Pancreas (tissue), 10 donors: ENCODE measurements at regions not wholly inside any gene's neighbourhood (a gene's known extent, or its start where the extent isn't known, plus 50 kb on each side); places are given as distances from the start of the nearest gene placed in this dataset.

Experiments
- ATAC-seq, 4 donors: fragments of 200-7000 bp; cut with Tn5 transposase; one replicate each; pipeline versions ENCODE4 v1.8.0 to v1.9.1; 2020; ENCODE audit warnings: mild to moderate bottlenecking in 4 of 4, moderate library complexity in 4 of 4
- DNase-seq, 6 donors: peaks; one replicate each; pipeline ENCODE4 v3.0.0-alpha.2; 2020
- FAIRE-seq: peaks from 2 replicates; lab custom pipeline; 2012; peaks lifted over from hg19 to GRCh38; lab: Jason Lieb, UNC
- H3K27ac ChIP-seq, 4 donors: fragments of 200-600 bp; sonication (generic); 1 replicate in 3 of 4; 2 replicates in 1 of 4; pipeline versions ENCODE4 v1.5.0 to v1.8.0; 2020
- H3K27me3 ChIP-seq, 4 donors: fragments of 200-600 bp; one replicate each; pipeline ENCODE4 v1.8.0; 2021
- H3K36me3 ChIP-seq, 3 donors: fragments of 200-600 bp; sonication (generic) in 1 of 3; one replicate each; pipeline versions ENCODE4 v1.5.0 to v1.8.0; 2020 to 2021
- H3K4me1 ChIP-seq, 3 donors: fragments of 200-600 bp; one replicate each; pipeline ENCODE4 v1.8.0; 2021
- H3K4me3 ChIP-seq, 4 donors: fragments of 200-600 bp; sonication (generic) in 2 of 4; one replicate each; pipeline versions ENCODE4 v1.5.0 to v1.8.0; 2020 to 2021
- H3K9me3 ChIP-seq, 4 donors: fragments of 200-600 bp; one replicate each; pipeline ENCODE4 v1.8.0; 2021
- CTCF ChIP-seq, 4 donors: fragments of 200-600 bp; sonication (generic) in 3 of 4; IDR thresholded peaks; one replicate each; pipeline versions ENCODE4 v1.5.0 to v1.8.0; 2021; ENCODE audit warnings: antibody characterized with exemption in 4 of 4
- WGBS, 2 donors: extraction: QIAGEN DNeasy Blood & Tissue Kit; methylation state at CpG; one replicate each; pipeline ENCODE4 v1.1.7; 2013; 5-methylcytosine and 5-hydroxymethylcytosine counted together
- intact Hi-C, 3 donors: fragments of 100-400 bp; cut with DNase I; formaldehyde crosslinking; loops; one replicate each; pipeline versions ENCODE4 v1.11.1 to v1.14.2; 2022
- donor health status: healthy with polysubstance abuse.
- donor health status: DM: no; HTN: no; CAD: no; lungs with moderate emphysema.
- donor health status: DM: no; HTN: no; CAD: no.
- donor health status: control.
- donor health status: control.
- donor health status: Bipolar disorder and iron deficiency.
- donor health status: DM: yes; HTN: yes; CAD: no.
- donor health status: DM: no; HTN: no; CAD: no.
- donor health status: DM: no; HTN: no; CAD: no.
- donor health status: DM: yes; HTN: yes; CAD: no.

GRCh38 chr9:19999491-20000057 lies 210.7 kb upstream of the SLC24A2 start:
- Histone ChIP-seq H3K36me3 (no peaks in the 10 kb centered on the region), H3K27me3 (no peaks in the 10 kb centered on the region), H3K27ac (no peak overlapping the region), H3K9me3 (no peaks in the 10 kb centered on the region), H3K4me1 (no peaks in the 10 kb centered on the region), H3K4me3 (no peak overlapping the region)
- ATAC-seq (no peak), DNase-seq (no peak), FAIRE-seq (no peak)
- no peak for TF ChIP-seq CTCF (IDR thresholded peaks at IDR 0.05)
- 91 to 93% methylated on average over 2 of the region's 2 CpGs for WGBS, 2 donors
- intact Hi-C loops: no loop called here

GRCh38 chr9:19998823-19999455 lies 210.1 kb upstream of the SLC24A2 start:
- H3K4me3 ChIP-seq: no peak overlapping the region
- no peaks in the 10 kb centered on the region for H3K9me3 ChIP-seq
- ATAC-seq: no peak
- WGBS, 2 donors: 51 to 55% methylated on average over 3 of the region's 3 CpGs
- no peaks in the 10 kb centered on the region for H3K27me3 ChIP-seq
- H3K27ac ChIP-seq: no peak overlapping the region
- no peaks in the 10 kb centered on the region for H3K4me1 ChIP-seq
- DNase-seq: no peak
- H3K36me3 ChIP-seq: no peaks in the 10 kb centered on the region
- intact Hi-C loops: no loop called here
- no peak for FAIRE-seq
- no peak for TF ChIP-seq CTCF (IDR thresholded peaks at IDR 0.05)

- Histone ChIP-seq H3K4me3 (no peak overlapping the region), H3K27ac (no peak overlapping the region), H3K4me1 (no peaks in the 10 kb centered on the region), H3K36me3 (no peaks in the 10 kb centered on the region), H3K9me3 (no peaks in the 10 kb centered on the region), H3K27me3 (no peaks in the 10 kb centered on the region)
- FAIRE-seq: no peak
- intact Hi-C loops: no loop called here
- ATAC-seq: no peak
- DNase-seq: no peak
- TF ChIP-seq CTCF (IDR thresholded peaks at IDR 0.05): no peak
- whole genome bisulfite sequencing, 2 donors: 60 to 72% methylated on average over 2 of the region's 2 CpGs
Observed at GRCh38 chr9:19998153-19998552, 209.3 kb upstream of the SLC24A2 start.

GRCh38 chr9:19995619-19996018 lies 206.8 kb upstream of the SLC24A2 start:
- FAIRE-seq (no peak), DNase-seq (no peak), ATAC-seq (no peak)
- H3K36me3 ChIP-seq: no peaks in the 10 kb centered on the region
- no peaks in the 10 kb centered on the region for H3K9me3 ChIP-seq
- H3K27me3 ChIP-seq: no peaks in the 10 kb centered on the region
- no peak overlapping the region for H3K27ac ChIP-seq
- TF ChIP-seq CTCF (IDR thresholded peaks at IDR 0.05): no peak
- intact Hi-C loops: no loop called here
- H3K4me1 ChIP-seq: no peaks in the 10 kb centered on the region
- no peak overlapping the region for H3K4me3 ChIP-seq

GRCh38 chr9:19994296-19994695 lies 205.5 kb upstream of the SLC24A2 start:
- Histone ChIP-seq H3K27me3 (no peaks in the 10 kb centered on the region), H3K4me1 (no peaks in the 10 kb centered on the region), H3K27ac (no peak overlapping the region), H3K36me3 (no peaks in the 10 kb centered on the region), H3K9me3 (no peaks in the 10 kb centered on the region), H3K4me3 (no peak overlapping the region)
- WGBS, 2 donors: 84 to 88% methylated on average over 2 of the region's 2 CpGs
- no peak for TF ChIP-seq CTCF (IDR thresholded peaks at IDR 0.05)
- DNase-seq (no peak), ATAC-seq (no peak), FAIRE-seq (no peak)
- intact Hi-C loops: no loop called here
